CD4-positive, alpha-beta memory T cell (primary cell): ENCODE measurements at regions not wholly inside any gene's neighbourhood (a gene's known extent, or its start where the extent isn't known, plus 50 kb on each side); places are given as distances from the start of the nearest gene placed in this dataset.

Experiments
- CTCF ChIA-PET: fragments of 350-600 bp; sonication (Branson Sonifier 250); formaldehyde crosslinking; loops from one replicate; lab custom pipeline; 2021; ENCODE audit warnings: inconsistent platforms; ENCODE audit not compliant: partially characterized antibody; lab: Charles Lee
- POLR2A ChIA-PET: fragments of 350-600 bp; sonication (Branson Sonifier 250); formaldehyde crosslinking; loops from one replicate; lab custom pipeline; 2021; ENCODE audit not compliant: partially characterized antibody; lab: Charles Lee
- DNase-seq, 5 donors: peaks; one replicate each; pipeline versions ENCODE4 v3.0.0 to v3.0.0-alpha.2; 2020 to 2022; ENCODE audit warnings: mixed read lengths in 1 of 5
- H3K27ac ChIP-seq: one replicate; pipeline ENCODE4 v1.7.0; 2013; ENCODE audit warnings: low read depth, low read length
- H3K27me3 ChIP-seq: 2 replicates; pipeline ENCODE4 v1.7.0; 2013; ENCODE audit warnings: mild to moderate bottlenecking, low read length, moderate library complexity; ENCODE audit not compliant: insufficient read depth
- H3K36me3 ChIP-seq: 2 replicates; pipeline ENCODE4 v1.7.0; 2013; ENCODE audit warnings: mild to moderate bottlenecking, low read length, moderate library complexity; ENCODE audit not compliant: insufficient read depth
- H3K4me1 ChIP-seq: 2 replicates; pipeline ENCODE4 v1.7.0; 2013; ENCODE audit warnings: mild to moderate bottlenecking, low read length, moderate library complexity; ENCODE audit not compliant: insufficient read depth
- H3K4me3 ChIP-seq, 2 donors: one replicate each; pipeline ENCODE4 v1.7.0; 2013; ENCODE audit warnings: low read length in 2 of 2, mild to moderate bottlenecking in 1 of 2
- H3K9me3 ChIP-seq, 2 donors: one replicate each; pipeline ENCODE4 v1.7.0; 2013; ENCODE audit warnings: low read length in 2 of 2, control low read depth in 1 of 2; ENCODE audit not compliant: control insufficient read depth in 1 of 2
- H3K27ac Mint-ChIP-seq, 7 donors: one replicate each; pipeline ENCODE4 v1.8.0; 2020 to 2021; ENCODE audit warnings: mixed read lengths in 7 of 7, mild to moderate bottlenecking in 6 of 7, inconsistent platforms in 3 of 7, moderate library complexity in 3 of 7
- H3K27me3 Mint-ChIP-seq, 2 donors: one replicate each; pipeline ENCODE4 v1.8.0; 2020 to 2021; ENCODE audit warnings: mixed read lengths in 2 of 2
- H3K36me3 Mint-ChIP-seq, 2 donors: one replicate each; pipeline ENCODE4 v1.8.0; 2020 to 2021; ENCODE audit warnings: mixed read lengths in 2 of 2, inconsistent platforms in 1 of 2, mild to moderate bottlenecking in 1 of 2
- H3K4me1 Mint-ChIP-seq, 4 donors: one replicate each; pipeline ENCODE4 v1.8.0; 2020 to 2021; ENCODE audit warnings: mixed read lengths in 4 of 4, mild to moderate bottlenecking in 1 of 4
- H3K4me3 Mint-ChIP-seq, 8 donors: one replicate each; pipeline ENCODE4 v1.8.0; 2020 to 2021; ENCODE audit warnings: mixed read lengths in 8 of 8, mild to moderate bottlenecking in 7 of 8, moderate library complexity in 6 of 8, inconsistent platforms in 3 of 8
- H3K9me3 Mint-ChIP-seq, 8 donors: one replicate each; pipeline ENCODE4 v1.8.0; 2020 to 2021; ENCODE audit warnings: mixed read lengths in 8 of 8, mild to moderate bottlenecking in 5 of 8, inconsistent platforms in 3 of 8, moderate library complexity in 1 of 8
- intact Hi-C: fragments of 100-400 bp; cut with micrococcal nuclease; formaldehyde crosslinking; loops from one replicate; pipeline ENCODE4 v1.15.1; 2023

DNA sequence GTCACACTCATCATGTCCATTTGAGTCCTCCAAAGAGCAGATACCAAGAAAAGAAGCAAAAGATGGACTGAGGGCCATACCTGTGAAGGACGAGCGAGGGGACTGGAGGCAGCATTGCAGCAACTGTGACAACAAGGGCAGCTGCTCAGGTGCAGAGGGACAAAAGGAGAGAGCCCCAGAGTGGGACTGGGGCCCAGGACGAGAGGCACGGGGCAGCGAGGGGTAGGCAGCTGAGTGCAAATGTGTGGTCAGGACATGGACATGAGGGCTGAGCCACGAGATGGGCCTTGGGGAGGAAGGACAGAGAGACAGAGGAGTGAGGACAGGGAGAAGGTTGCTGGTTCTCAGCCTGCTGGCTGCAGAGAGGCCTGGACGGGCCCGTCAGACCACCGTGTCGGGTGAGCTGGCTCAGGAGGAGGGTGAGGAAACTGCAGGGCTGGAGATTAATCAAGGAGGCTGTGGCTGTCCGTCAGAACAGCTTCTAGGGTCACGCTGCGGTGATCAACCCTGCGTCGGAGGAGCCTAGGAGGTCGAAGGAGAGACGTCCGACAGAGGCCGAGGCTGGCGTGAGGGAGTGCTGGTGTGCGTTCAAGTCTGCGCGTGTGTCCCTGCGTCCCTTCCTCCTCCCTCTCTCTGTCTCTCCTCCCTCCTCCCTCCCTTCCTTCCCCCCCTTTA is 206.8 kb upstream of the HDAC4 start:
- Mint-ChIP-seq H3K9me3 (peaks cover 0 to 3% (median 0%) of the 10 kb centered on the region in 8 donors), H3K36me3 (no peaks in the 10 kb centered on the region), H3K27ac (peak overlapping the region in 1 of 7 donors; percentile 44), H3K27me3 (no peaks in the 10 kb centered on the region), H3K4me3 (no peak overlapping the region), H3K4me1 (peaks cover 6 to 26% (median 15%) of the 10 kb centered on the region in 4 donors)
- no peak for DNase-seq
- peaks cover 11% of the 10 kb centered on the region for H3K4me1 ChIP-seq
- no peaks in the 10 kb centered on the region for H3K27me3 ChIP-seq
- intact Hi-C loops = no loop called here
- no peaks in the 10 kb centered on the region for H3K9me3 ChIP-seq
- ChIA-PET CTCF (interaction anchor here (1.1 to 1.6 kb wide), 2 partner anchors 10 to 15 kb away, joined by 3 read pairs; no protein-coding TSS in a partner anchor), POLR2A (interaction anchor here (0.6 kb wide), 1 partner anchor 69 kb away, joined by 5 read pairs; no protein-coding TSS in a partner anchor)
- no peak overlapping the region for H3K4me3 ChIP-seq
- no peaks in the 10 kb centered on the region for H3K36me3 ChIP-seq
- no peak overlapping the region for H3K27ac ChIP-seq

DNA sequence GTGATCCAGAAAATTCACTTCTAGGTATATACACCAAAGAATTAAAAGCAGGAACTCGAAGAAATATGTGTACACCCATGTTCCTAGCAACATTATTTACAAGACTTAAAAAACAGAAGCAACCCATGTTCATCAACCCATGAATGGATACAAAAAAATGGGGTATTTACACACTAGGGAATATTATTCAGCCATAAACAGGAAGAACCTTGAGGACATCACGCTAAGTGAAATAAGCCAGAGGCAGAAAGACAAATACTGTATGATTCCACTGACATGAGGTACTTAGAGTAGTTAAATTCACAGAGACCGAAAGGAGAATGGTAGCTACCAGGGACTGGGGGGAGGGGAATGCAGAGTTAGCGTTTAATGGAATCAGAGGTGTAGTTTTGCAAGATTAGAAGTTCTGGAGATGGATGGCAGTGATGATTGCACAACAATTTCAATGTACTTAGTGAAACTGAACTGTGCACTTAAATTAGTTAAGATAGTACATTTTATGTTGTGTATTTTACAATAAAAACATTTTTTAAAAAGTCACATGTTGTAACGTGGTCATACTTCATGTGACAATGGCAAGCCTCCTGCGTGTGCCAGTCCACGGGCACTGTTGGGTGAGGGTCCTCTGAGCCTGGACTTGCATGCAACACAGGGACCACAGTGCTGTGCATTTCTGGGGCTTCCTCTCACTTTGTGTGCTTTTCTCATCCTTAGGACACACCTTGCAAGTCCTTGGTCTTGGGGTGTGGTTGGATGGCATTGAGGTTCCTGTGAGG is 206.1 kb upstream of the HDAC4 start:
- peak overlapping the region in 2 of 7 donors; percentile 8 to 44 for H3K27ac Mint-ChIP-seq
- H3K27me3 Mint-ChIP-seq = no peaks in the 10 kb centered on the region
- DNase-seq = no peak

DNA sequence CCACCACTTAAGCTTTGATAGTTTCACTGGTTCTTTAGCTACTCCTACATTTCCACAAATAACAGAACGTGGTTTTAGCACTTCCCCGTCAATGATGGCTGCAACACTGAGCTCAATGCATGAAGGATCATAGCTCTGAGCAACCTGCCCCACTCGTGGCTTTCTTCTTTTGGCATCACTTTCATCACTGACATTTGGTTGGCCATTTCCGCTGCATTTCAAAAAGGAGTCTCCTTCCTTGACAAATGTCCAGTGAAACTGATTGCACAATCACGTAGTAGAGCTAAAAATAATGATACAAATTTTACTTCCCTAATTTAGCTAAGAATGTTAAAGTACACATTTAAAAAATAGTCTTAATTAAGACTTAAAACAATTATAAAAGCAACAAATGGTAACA is 205.2 kb upstream of the HDAC4 start:
- peaks cover 28% of the 10 kb centered on the region for H3K4me1 ChIP-seq
- ChIA-PET POLR2A (interaction anchor here (1.1 to 2.1 kb wide), 2 partner anchors 9 to 20 kb away, joined by 3 to 6 read pairs; no protein-coding TSS in a partner anchor), CTCF (no interaction called here)
- peaks cover 15 to 40% (median 26%) of the 10 kb centered on the region in 4 donors for H3K4me1 Mint-ChIP-seq
- H3K27ac ChIP-seq = no peak overlapping the region
- H3K9me3 ChIP-seq = no peaks in the 10 kb centered on the region
- DNase-seq = no peak
- H3K27ac Mint-ChIP-seq = no peak overlapping the region
- H3K36me3 Mint-ChIP-seq = no peaks in the 10 kb centered on the region
- H3K4me3 Mint-ChIP-seq = no peak overlapping the region
- intact Hi-C loops = no loop called here
- no peaks in the 10 kb centered on the region for H3K27me3 ChIP-seq
- H3K27me3 Mint-ChIP-seq = no peaks in the 10 kb centered on the region
- no peak overlapping the region for H3K4me3 ChIP-seq
- H3K9me3 Mint-ChIP-seq = peaks cover 0 to 3% (median 0%) of the 10 kb centered on the region in 8 donors
- no peaks in the 10 kb centered on the region for H3K36me3 ChIP-seq

More for the DNA sequence above, 206.1 kb upstream of the HDAC4 start:
- POLR2A ChIA-PET = no interaction called here
- no peaks in the 10 kb centered on the region for H3K36me3 Mint-ChIP-seq
- H3K4me1 Mint-ChIP-seq = peaks cover 12 to 33% (median 21%) of the 10 kb centered on the region in 4 donors
- intact Hi-C loops = no loop called here
- H3K27ac ChIP-seq = no peak overlapping the region
- CTCF ChIA-PET = interaction anchor here (1.6 kb wide), 1 partner anchor 16 kb away, joined by 3 read pairs; no protein-coding TSS in a partner anchor
- no peaks in the 10 kb centered on the region for H3K36me3 ChIP-seq
- H3K27me3 ChIP-seq = no peaks in the 10 kb centered on the region
- peaks cover 0 to 3% (median 0%) of the 10 kb centered on the region in 8 donors for H3K9me3 Mint-ChIP-seq
- peaks cover 19% of the 10 kb centered on the region for H3K4me1 ChIP-seq
- H3K4me3 Mint-ChIP-seq = no peak overlapping the region
- no peak overlapping the region for H3K4me3 ChIP-seq
- H3K9me3 ChIP-seq = no peaks in the 10 kb centered on the region

GRCh38 chr2:239605409-239605808 is 204.6 kb upstream of the HDAC4 start:
- Mint-ChIP-seq H3K36me3 (no peaks in the 10 kb centered on the region), H3K4me3 (no peak overlapping the region), H3K9me3 (peaks cover 0 to 3% (median 0%) of the 10 kb centered on the region in 8 donors), H3K27me3 (no peaks in the 10 kb centered on the region), H3K27ac (no peak overlapping the region), H3K4me1 (peaks cover 15 to 40% (median 26%) of the 10 kb centered on the region in 4 donors)
- H3K27me3 ChIP-seq = no peaks in the 10 kb centered on the region
- ChIA-PET POLR2A (interaction anchor here (1.1 to 2.1 kb wide), 2 partner anchors 9 to 21 kb away, joined by 3 to 6 read pairs; no protein-coding TSS in a partner anchor), CTCF (no interaction called here)
- H3K4me1 ChIP-seq = peaks cover 30% of the 10 kb centered on the region
- H3K4me3 ChIP-seq = no peak overlapping the region
- no peaks in the 10 kb centered on the region for H3K9me3 ChIP-seq
- no peak overlapping the region for H3K27ac ChIP-seq
- intact Hi-C loops = no loop called here
- H3K36me3 ChIP-seq = no peaks in the 10 kb centered on the region
- no peak for DNase-seq

GRCh38 chr2:239604861-239605260 is 204.0 kb upstream of the HDAC4 start:
- ChIA-PET CTCF (no interaction called here), POLR2A (interaction anchor here (2.1 kb wide), 1 partner anchor 22 kb away, joined by 6 read pairs; no protein-coding TSS in a partner anchor)
- Histone ChIP-seq H3K36me3 (no peaks in the 10 kb centered on the region), H3K4me3 (no peak overlapping the region), H3K9me3 (no peaks in the 10 kb centered on the region), H3K4me1 (peaks cover 30% of the 10 kb centered on the region), H3K27ac (no peak overlapping the region), H3K27me3 (no peaks in the 10 kb centered on the region)
- no peak for DNase-seq
- Mint-ChIP-seq H3K27me3 (no peaks in the 10 kb centered on the region), H3K27ac (no peak overlapping the region), H3K4me1 (peaks cover 15 to 37% (median 26%) of the 10 kb centered on the region in 4 donors), H3K36me3 (no peaks in the 10 kb centered on the region), H3K9me3 (peaks cover 0 to 3% (median 0%) of the 10 kb centered on the region in 8 donors), H3K4me3 (no peak overlapping the region)
- intact Hi-C loops = no loop called here

DNA sequence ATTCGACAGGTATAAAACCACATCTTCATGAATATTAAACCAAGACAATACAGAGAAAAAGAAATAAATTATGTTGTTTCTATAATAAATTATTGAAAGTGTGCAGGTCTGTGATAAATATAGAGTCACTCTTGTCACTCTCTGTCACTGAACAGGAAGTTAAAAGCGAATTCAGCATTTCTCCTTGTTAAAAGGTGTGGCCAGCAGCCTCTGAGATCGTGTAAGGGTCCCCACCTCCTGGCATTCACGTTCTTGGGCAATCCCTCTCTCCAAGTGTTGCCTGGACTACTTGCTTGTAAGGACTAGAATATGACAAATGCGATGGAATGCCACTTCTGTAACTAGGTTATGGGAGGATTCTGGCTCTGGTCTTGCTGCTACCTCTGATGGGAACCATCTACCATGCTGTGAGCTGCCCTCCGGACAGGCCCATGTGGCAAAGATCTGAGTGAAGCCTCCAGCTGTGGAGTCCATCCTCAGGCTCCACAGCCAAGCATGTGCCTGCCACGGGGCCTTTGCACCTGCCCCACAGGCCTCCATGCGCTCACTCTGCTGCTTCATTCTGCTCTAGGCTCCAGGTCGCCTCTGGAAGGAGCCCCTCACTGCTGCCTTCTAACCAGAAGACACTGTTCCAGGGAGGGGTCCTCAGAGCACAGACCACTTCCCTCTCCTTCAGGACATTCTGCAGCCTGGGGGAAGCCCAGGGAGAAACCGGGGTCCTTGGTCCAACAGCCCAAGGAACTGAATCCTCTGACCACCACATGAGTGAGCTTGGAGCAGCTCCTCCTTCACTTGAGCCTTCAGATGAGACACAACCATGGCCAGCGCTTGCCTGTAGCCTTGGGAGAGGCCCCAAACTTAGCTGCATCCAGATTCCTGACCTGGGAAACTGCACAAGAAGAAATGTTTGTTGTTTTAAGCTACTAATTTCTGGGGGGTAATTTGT is 202.9 kb upstream of the HDAC4 start:
- ChIA-PET CTCF (interaction anchor here (0.6 kb wide), 1 partner anchor 182 kb away, joined by 4 read pairs; no protein-coding TSS in a partner anchor), POLR2A (interaction anchor here (2.1 to 3.1 kb wide), 3 partner anchors 19 to 23 kb away, joined by 6 to 16 read pairs (median 10); no protein-coding TSS in a partner anchor)
- peaks cover 0 to 3% (median 0%) of the 10 kb centered on the region in 8 donors for H3K9me3 Mint-ChIP-seq
- no peaks in the 10 kb centered on the region for H3K36me3 Mint-ChIP-seq
- peaks cover 18 to 41% (median 29%) of the 10 kb centered on the region in 4 donors for H3K4me1 Mint-ChIP-seq
- peaks cover 30% of the 10 kb centered on the region for H3K4me1 ChIP-seq
- DNase-seq = no peak
- no peaks in the 10 kb centered on the region for H3K27me3 ChIP-seq
- no peaks in the 10 kb centered on the region for H3K9me3 ChIP-seq
- no peaks in the 10 kb centered on the region for H3K36me3 ChIP-seq
- H3K4me3 Mint-ChIP-seq = peak overlapping the region in 1 of 8 donors; percentile 15
- H3K4me3 ChIP-seq = no peak overlapping the region
- H3K27ac Mint-ChIP-seq = peak overlapping the region in 3 of 7 donors; percentile 48 to 73 (median 66)
- H3K27me3 Mint-ChIP-seq = no peaks in the 10 kb centered on the region
- H3K27ac ChIP-seq = no peak overlapping the region
- intact Hi-C loops = loop anchor here (2.0 kb wide), 1 partner anchor 19 kb away; no protein-coding TSS in a partner anchor
